Mucosa of descending colon (tissue), 3 donors: ENCODE measurements at regions not wholly inside any gene's neighbourhood (a gene's known extent, or its start where the extent isn't known, plus 50 kb on each side); places are given as distances from the start of the nearest gene placed in this dataset.

ENCODE experiments used
- ATAC-seq: fragments of 200-7000 bp; cut with Tn5 transposase; one replicate; pipeline ENCODE4 v1.9.1; 2020; ENCODE audit warnings: mild to moderate bottlenecking, moderate library complexity
- DNase-seq, 3 donors: peaks; one replicate each; pipeline ENCODE4 v3.0.0-alpha.2; 2020
- H3K36me3 ChIP-seq: fragments of 200-600 bp; one replicate; pipeline ENCODE4 v1.8.0; 2021; ENCODE audit warnings: low read depth, mild to moderate bottlenecking
- H3K4me1 ChIP-seq: fragments of 200-600 bp; one replicate; pipeline ENCODE4 v1.8.0; 2021; ENCODE audit warnings: low read depth, mild to moderate bottlenecking
- H3K4me3 ChIP-seq: fragments of 200-600 bp; one replicate; pipeline ENCODE4 v1.8.0; 2021; ENCODE audit warnings: mild to moderate bottlenecking
- H3K9me3 ChIP-seq: fragments of 200-600 bp; one replicate; pipeline ENCODE4 v1.8.0; 2021; ENCODE audit warnings: mild to moderate bottlenecking
- CTCF ChIP-seq: fragments of 200-600 bp; IDR thresholded peaks from one replicate; pipeline ENCODE4 v1.8.0; 2022; ENCODE audit warnings: antibody characterized with exemption, mild to moderate bottlenecking
- intact Hi-C, 2 donors: fragments of 100-400 bp; cut with DNase I in 1 of 2; cut with micrococcal nuclease in 1 of 2; formaldehyde crosslinking; loops; one replicate each; pipeline versions ENCODE4 v1.11.0 to v1.11.1; 2022; cut with DNase I, micrococcal nuclease
- donor health status: DM: no; HTN: no; CAD: no; lungs with moderate emphysema.
- donor health status: DM: no; HTN: no; CAD: no.
- donor health status: DM: no; HTN: yes; CAD: no.

GRCh38 chr5:162544905-162545304 is 477.3 kb downstream of the GABRG2 start:
- DNase-seq: no peak
- intact Hi-C loops: no loop called here
- no peak for TF ChIP-seq CTCF
- Histone ChIP-seq H3K4me3 (no peak overlapping the region), H3K4me1 (no peaks in the 10 kb centered on the region), H3K36me3 (no peaks in the 10 kb centered on the region), H3K9me3 (peaks cover 5% of the 10 kb centered on the region)
- no peak for ATAC-seq

- H3K4me1 ChIP-seq: no peaks in the 10 kb centered on the region
- DNase-seq: no peak
- ATAC-seq: no peak
- intact Hi-C loops: no loop called here
- H3K9me3 ChIP-seq: peaks cover 5% of the 10 kb centered on the region
- H3K4me3 ChIP-seq: no peak overlapping the region
- no peak for TF ChIP-seq CTCF
- no peaks in the 10 kb centered on the region for H3K36me3 ChIP-seq
These were observed 482.7 kb downstream of the GABRG2 start for GRCh38 chr5:162550236-162550635.

- no peak for DNase-seq
- intact Hi-C loops: no loop called here
- Histone ChIP-seq H3K36me3 (no peaks in the 10 kb centered on the region), H3K4me1 (no peaks in the 10 kb centered on the region), H3K9me3 (no peaks in the 10 kb centered on the region), H3K4me3 (no peak overlapping the region)
- ATAC-seq: no peak
- no peak for TF ChIP-seq CTCF
These were observed 490.5 kb downstream of the GABRG2 start for GRCh38 chr5:162558120-162558519.

GRCh38 chr5:162567644-162568043 is 500.1 kb downstream of the GABRG2 start:
- DNase-seq (no peak), ATAC-seq (no peak)
- intact Hi-C loops: no loop called here
- H3K4me3 ChIP-seq: no peak overlapping the region
- H3K9me3 ChIP-seq: no peaks in the 10 kb centered on the region
- no peaks in the 10 kb centered on the region for H3K36me3 ChIP-seq
- no peaks in the 10 kb centered on the region for H3K4me1 ChIP-seq
- TF ChIP-seq CTCF: no peak

GRCh38 chr5:162573758-162574157 is 506.2 kb downstream of the GABRG2 start:
- ATAC-seq: no peak
- TF ChIP-seq CTCF: no peak
- intact Hi-C loops: no loop called here
- Histone ChIP-seq H3K4me3 (no peak overlapping the region), H3K36me3 (no peaks in the 10 kb centered on the region), H3K9me3 (no peaks in the 10 kb centered on the region), H3K4me1 (no peaks in the 10 kb centered on the region)
- DNase-seq: no peak

DNA sequence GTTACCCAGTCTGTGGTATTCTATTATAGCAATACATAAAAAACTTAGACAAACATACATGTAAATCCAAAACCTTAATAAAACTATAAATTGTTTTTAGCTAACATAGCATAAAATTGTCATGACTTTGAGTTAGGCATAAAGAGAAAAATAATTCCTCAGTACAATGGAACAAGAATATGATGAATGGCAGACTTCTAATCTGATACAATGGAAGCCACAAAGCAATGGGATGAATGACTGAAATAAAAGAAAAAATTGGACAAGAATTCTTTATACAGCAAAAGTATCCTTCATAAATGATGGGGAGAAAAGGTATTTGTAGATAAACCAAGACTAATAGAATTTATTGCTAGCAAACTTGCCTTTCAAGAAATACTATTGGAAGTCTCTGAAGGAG is 524.2 kb downstream of the GABRG2 start:
- Histone ChIP-seq H3K36me3 (no peaks in the 10 kb centered on the region), H3K9me3 (no peaks in the 10 kb centered on the region), H3K4me1 (no peaks in the 10 kb centered on the region), H3K4me3 (no peak overlapping the region)
- ATAC-seq (no peak), DNase-seq (no peak)
- TF ChIP-seq CTCF: no peak
- intact Hi-C loops: no loop called here
